ENCODE measurements at regions not wholly inside any gene's neighbourhood (a gene's known extent, or its start where the extent isn't known, plus 50 kb on each side); places are given as distances from the start of the nearest gene placed in this dataset.

- no peak overlapping the region for H3K4me3 Mint-ChIP-seq
- no peaks in the 10 kb centered on the region for H3K27me3 Mint-ChIP-seq
- H3K27ac ChIP-seq (ENCODE audit: low read length in 2 of 2), result no peak overlapping the region
- no peaks in the 10 kb centered on the region for H3K36me3 ChIP-seq (replicated peaks in 1 of 2; ENCODE audit: control extremely low read depth in 1 of 2, control insufficient read depth in 1 of 2, extremely low read depth in 1 of 2, insufficient read depth in 2 of 2, low read length in 1 of 2)
- no peaks in the 10 kb centered on the region for H3K27me3 ChIP-seq (replicated peaks in 1 of 4; ENCODE audit: control extremely low read depth in 1 of 4, control insufficient read depth in 3 of 4, insufficient read depth in 4 of 4, low read length in 3 of 4)
- ATAC-seq (ENCODE audit: low read depth), result no peak
- no peak for DNase-seq
- H3K9ac ChIP-seq (ENCODE audit: low read length), result no peak overlapping the region
- no peak overlapping the region for H3K27ac Mint-ChIP-seq
- H3K4me1 ChIP-seq (ENCODE audit: control insufficient read depth in 2 of 2, insufficient read depth in 2 of 2, low read length in 2 of 2), result no peaks in the 10 kb centered on the region
- 74% methylated on average over 4 of the region's 4 CpGs for WGBS (ENCODE audit: insufficient coverage)
- ChIA-PET POLR2A (no interaction called here), CTCF (no interaction called here)
- no peak overlapping the region for H2AFZ ChIP-seq (ENCODE audit: insufficient read depth, low read depth, low read length, poor library complexity, severe bottlenecking)
- H3K4me2 ChIP-seq (replicated peaks; ENCODE audit: low read depth, low read length, poor library complexity, severe bottlenecking), result no peak overlapping the region
- no peaks in the 10 kb centered on the region for H3K9me3 Mint-ChIP-seq (ENCODE audit: insufficient read depth)
- no peaks in the 10 kb centered on the region for H3K79me2 ChIP-seq (ENCODE audit: control insufficient read depth, insufficient read depth, low read length)
- H3K9me3 ChIP-seq (ENCODE audit: control extremely low read depth in 1 of 3, control insufficient read depth in 2 of 3, insufficient read depth in 1 of 3, low read length in 2 of 3), result peaks cover 0 to 4% (median 0%) of the 10 kb centered on the region in 3 donors
- H3K4me3 ChIP-seq (ENCODE audit: control extremely low read depth in 1 of 5, extremely low read depth in 1 of 5, insufficient read depth in 1 of 5, low read depth in 2 of 5, low read length in 4 of 5), result no peak overlapping the region
- intact Hi-C loops (cut with micrococcal nuclease), result no loop called here
- H3K4me1 Mint-ChIP-seq, result no peaks in the 10 kb centered on the region
- TF ChIP-seq EZH2 (IDR thresholded peaks at IDR 0.05; ENCODE audit: borderline replicate concordance, insufficient read depth, low read depth, low read length, poor library complexity, severe bottlenecking) (no peak), CTCF (IDR thresholded peaks at IDR 0.05) (no peak)
- H4K20me1 ChIP-seq (ENCODE audit: control insufficient read depth, insufficient read depth, low read length, poor library complexity, severe bottlenecking), result no peaks in the 10 kb centered on the region
Observed at GRCh38 chr16:65658349-65658748, 536.5 kb upstream of the CDH11 start.

GRCh38 chr16:65657556-65657955, 535.7 kb upstream of the CDH11 start:
- ATAC-seq (ENCODE audit: low read depth) (no peak), DNase-seq (no peak)
- H3K9me3 ChIP-seq (ENCODE audit: control extremely low read depth in 1 of 3, control insufficient read depth in 2 of 3, insufficient read depth in 1 of 3, low read length in 2 of 3), result peaks cover 0 to 4% (median 0%) of the 10 kb centered on the region in 3 donors
- no peak overlapping the region for H3K4me3 ChIP-seq (ENCODE audit: control extremely low read depth in 1 of 5, extremely low read depth in 1 of 5, insufficient read depth in 1 of 5, low read depth in 2 of 5, low read length in 4 of 5)
- no peak for TF ChIP-seq CTCF (IDR thresholded peaks at IDR 0.05)
- no peak for TF ChIP-seq EZH2 (IDR thresholded peaks at IDR 0.05; ENCODE audit: borderline replicate concordance, insufficient read depth, low read depth, low read length, poor library complexity, severe bottlenecking)
- no peaks in the 10 kb centered on the region for H3K4me1 ChIP-seq (ENCODE audit: control insufficient read depth in 2 of 2, insufficient read depth in 2 of 2, low read length in 2 of 2)
- intact Hi-C loops (cut with micrococcal nuclease), result no loop called here
- H3K79me2 ChIP-seq (ENCODE audit: control insufficient read depth, insufficient read depth, low read length), result no peaks in the 10 kb centered on the region
- H4K20me1 ChIP-seq (ENCODE audit: control insufficient read depth, insufficient read depth, low read length, poor library complexity, severe bottlenecking), result no peaks in the 10 kb centered on the region
- H3K27me3 Mint-ChIP-seq, result no peaks in the 10 kb centered on the region
- no peaks in the 10 kb centered on the region for H3K36me3 ChIP-seq (replicated peaks in 1 of 2; ENCODE audit: control extremely low read depth in 1 of 2, control insufficient read depth in 1 of 2, extremely low read depth in 1 of 2, insufficient read depth in 2 of 2, low read length in 1 of 2)
- no peak overlapping the region for H3K27ac ChIP-seq (ENCODE audit: low read length in 2 of 2)
- no peaks in the 10 kb centered on the region for H3K4me1 Mint-ChIP-seq
- ChIA-PET CTCF (no interaction called here), POLR2A (no interaction called here)
- H3K9me3 Mint-ChIP-seq (ENCODE audit: insufficient read depth), result no peaks in the 10 kb centered on the region
- H3K4me3 Mint-ChIP-seq, result no peak overlapping the region
- H2AFZ ChIP-seq (ENCODE audit: insufficient read depth, low read depth, low read length, poor library complexity, severe bottlenecking), result no peak overlapping the region
- no peak overlapping the region for H3K27ac Mint-ChIP-seq
- no peak overlapping the region for H3K9ac ChIP-seq (ENCODE audit: low read length)
- H3K4me2 ChIP-seq (replicated peaks; ENCODE audit: low read depth, low read length, poor library complexity, severe bottlenecking), result no peak overlapping the region
- 100% methylated on average over 1 of the region's 1 CpG for WGBS (ENCODE audit: insufficient coverage)
- no peaks in the 10 kb centered on the region for H3K27me3 ChIP-seq (replicated peaks in 1 of 4; ENCODE audit: control extremely low read depth in 1 of 4, control insufficient read depth in 3 of 4, insufficient read depth in 4 of 4, low read length in 3 of 4)
